Stomach (tissue), 8 donors: ENCODE measurements at regions not wholly inside any gene's neighbourhood (a gene's known extent, or its start where the extent isn't known, plus 50 kb on each side); places are given as distances from the start of the nearest gene placed in this dataset.
A peak's percentile ranks its signal among the peaks of the same experiment; 100 is the strongest.

Experiments used
- DNase-seq, 2 donors: peaks; one replicate each; pipeline versions ENCODE4 v3.0.0 to v3.0.0-alpha.2; 2013 to 2019
- H3K27ac ChIP-seq, 5 donors: fragments of 200-600 bp in 4 of 5; sonication (generic) in 4 of 5; one replicate each; pipeline ENCODE4 v1.5.1; 2013 to 2019; ENCODE audit warnings: mild to moderate bottlenecking in 1 of 5, moderate library complexity in 1 of 5
- H3K27me3 ChIP-seq, 3 donors: fragments of 200-600 bp; sonication (generic); one replicate each; pipeline ENCODE4 v1.5.1; 2017 to 2019; ENCODE audit warnings: mixed run types in 1 of 3
- H3K36me3 ChIP-seq, 4 donors: fragments of 200-600 bp; sonication (generic); 1 replicate in 3 of 4; 2 replicates in 1 of 4; pipeline ENCODE4 v1.5.1; 2016 to 2019
- H3K4me1 ChIP-seq, 4 donors: fragments of 200-600 bp; sonication (generic); one replicate each; pipeline ENCODE4 v1.5.1; 2016 to 2019
- H3K4me3 ChIP-seq, 4 donors: fragments of 200-600 bp; sonication (generic) in 3 of 4; one replicate each; pipeline ENCODE4 v1.5.1; 2016 to 2019; ENCODE audit warnings: mild to moderate bottlenecking in 1 of 4
- H3K9me3 ChIP-seq, 4 donors: fragments of 200-600 bp; sonication (generic); one replicate each; pipeline ENCODE4 v1.5.1; 2016 to 2019
- CTCF ChIP-seq, 7 experiments: fragments of 450-650 bp in 4 of 7; fragments of 200-600 bp in 3 of 7; sonication (generic) in 3 of 7; IDR thresholded peaks; one replicate each; pipeline ENCODE4 v1.5.1; 2016 to 2019; ENCODE audit warnings: antibody characterized with exemption in 7 of 7, control low read depth in 2 of 7, mild to moderate bottlenecking in 1 of 7
- EP300 ChIP-seq: sonication (generic); formaldehyde crosslinking; IDR thresholded peaks from one replicate; pipeline ENCODE4 v1.6.1; 2017; ENCODE audit warnings: antibody characterized with exemption
- POLR2A ChIP-seq, 4 donors: fragments of 450-650 bp; IDR thresholded peaks; one replicate each; pipeline ENCODE4 v1.6.1; 2016; ENCODE audit warnings: antibody characterized with exemption in 4 of 4, control low read depth in 2 of 4, mild to moderate bottlenecking in 1 of 4, moderate library complexity in 1 of 4
- POLR2AphosphoS5 ChIP-seq, 3 donors: sonication (generic); formaldehyde crosslinking; IDR thresholded peaks; one replicate each; pipeline ENCODE4 v1.6.1; 2016; ENCODE audit warnings: antibody characterized with exemption in 3 of 3
- WGBS, 5 donors: extraction: QIAGEN DNeasy Blood & Tissue Kit in 3 of 5; methylation state at CpG; one replicate each; pipeline versions ENCODE4 v1.1.5 to v1.1.7; 2013 to 2018; 5-methylcytosine and 5-hydroxymethylcytosine counted together
- intact Hi-C: fragments of 100-400 bp; cut with DNase I; formaldehyde crosslinking; loops from one replicate; pipeline ENCODE4 v1.15.1; 2023; ENCODE audit warnings: low total_unique reads
- donor health status: healthy with polysubstance abuse.
- donor health status: Bipolar disorder and iron deficiency.
- donor health status: healthy.

GRCh38 chr5:98564836-98565235, 208.6 kb upstream of the RGMB start:
- no peak for DNase-seq
- 73 to 91% (median 82%) methylated on average over 1 of the region's 1 CpG for WGBS, 5 donors
- intact Hi-C loops = no loop called here
- Histone ChIP-seq H3K4me1 (peaks cover 0 to 23% (median 11%) of the 10 kb centered on the region in 4 donors), H3K4me3 (no peak overlapping the region), H3K27me3 (no peaks in the 10 kb centered on the region), H3K36me3 (no peaks in the 10 kb centered on the region), H3K9me3 (no peaks in the 10 kb centered on the region), H3K27ac (peak overlapping the region in 2 of 5 donors; percentile 39 to 40)
- TF ChIP-seq EP300 = no peak
- TF ChIP-seq POLR2A (IDR thresholded peaks at IDR 0.05) = no peak
- no peak for TF ChIP-seq POLR2AphosphoS5 (IDR thresholded peaks at IDR 0.05)
- no peak for TF ChIP-seq CTCF (IDR thresholded peaks at IDR 0.05)

- Histone ChIP-seq H3K9me3 (no peaks in the 10 kb centered on the region), H3K27ac (no peak overlapping the region), H3K36me3 (no peaks in the 10 kb centered on the region), H3K4me3 (no peak overlapping the region), H3K27me3 (no peaks in the 10 kb centered on the region), H3K4me1 (peaks cover 0 to 22% (median 11%) of the 10 kb centered on the region in 4 donors)
- WGBS, 5 donors = 91 to 98% (median 94%) methylated on average over 1 of the region's 1 CpG
- no peak for TF ChIP-seq EP300
- no peak for TF ChIP-seq CTCF (IDR thresholded peaks at IDR 0.05)
- no peak for TF ChIP-seq POLR2A (IDR thresholded peaks at IDR 0.05)
- no peak for TF ChIP-seq POLR2AphosphoS5 (IDR thresholded peaks at IDR 0.05)
- intact Hi-C loops = no loop called here
- no peak for DNase-seq
These were observed 205.1 kb upstream of the RGMB start for GRCh38 chr5:98568336-98568735.

GRCh38 chr5:98569288-98569687, 204.2 kb upstream of the RGMB start:
- Histone ChIP-seq H3K4me1 (peaks cover 0 to 14% (median 4%) of the 10 kb centered on the region in 4 donors), H3K27ac (no peak overlapping the region), H3K4me3 (no peak overlapping the region), H3K9me3 (no peaks in the 10 kb centered on the region), H3K36me3 (no peaks in the 10 kb centered on the region), H3K27me3 (no peaks in the 10 kb centered on the region)
- WGBS, 5 donors = 79 to 93% (median 84%) methylated on average over 4 of the region's 4 CpGs
- intact Hi-C loops = no loop called here
- no peak for TF ChIP-seq EP300
- TF ChIP-seq POLR2AphosphoS5 (IDR thresholded peaks at IDR 0.05) = no peak
- no peak for TF ChIP-seq CTCF (IDR thresholded peaks at IDR 0.05)
- TF ChIP-seq POLR2A (IDR thresholded peaks at IDR 0.05) = no peak
- no peak for DNase-seq

GRCh38 chr5:98570010-98570409, 203.5 kb upstream of the RGMB start:
- TF ChIP-seq POLR2AphosphoS5 (IDR thresholded peaks at IDR 0.05) = no peak
- no peak for TF ChIP-seq CTCF (IDR thresholded peaks at IDR 0.05)
- no peak for TF ChIP-seq EP300
- no peak for TF ChIP-seq POLR2A (IDR thresholded peaks at IDR 0.05)
- Histone ChIP-seq H3K4me3 (no peak overlapping the region), H3K4me1 (peaks cover 0 to 9% (median 4%) of the 10 kb centered on the region in 4 donors), H3K27me3 (no peaks in the 10 kb centered on the region), H3K9me3 (no peaks in the 10 kb centered on the region), H3K36me3 (no peaks in the 10 kb centered on the region), H3K27ac (no peak overlapping the region)
- intact Hi-C loops = no loop called here
- DNase-seq = no peak
- 12 to 26% (median 13%) methylated on average over 1 of the region's 1 CpG for WGBS, 5 donors
